HuH-7 (cell line): ENCODE measurements at regions not wholly inside any gene's neighbourhood (a gene's known extent, or its start where the extent isn't known, plus 50 kb on each side); places are given as distances from the start of the nearest gene placed in this dataset.
"Not testable (repeated sequence)": the region's sequence is repeated elsewhere in the genome, so short reads cannot be mapped to it uniquely, and the experiment has no call there.

Source experiments
- DNase-seq: peaks from one replicate; pipeline ENCODE4 v3.0.0; 2011; ENCODE audit warnings: low spot score

GRCh38 chr21:5251162-5251561 is 5270.2 kb upstream of the TPTE start:
- not testable (repeated sequence) for DNase-seq

GRCh38 chr21:5251866-5252265 is 5269.5 kb upstream of the TPTE start:
- DNase-seq = not testable (repeated sequence)
